ENCODE measurements at regions not wholly inside any gene's neighbourhood (a gene's known extent, or its start where the extent isn't known, plus 50 kb on each side); places are given as distances from the start of the nearest gene placed in this dataset.

DNA sequence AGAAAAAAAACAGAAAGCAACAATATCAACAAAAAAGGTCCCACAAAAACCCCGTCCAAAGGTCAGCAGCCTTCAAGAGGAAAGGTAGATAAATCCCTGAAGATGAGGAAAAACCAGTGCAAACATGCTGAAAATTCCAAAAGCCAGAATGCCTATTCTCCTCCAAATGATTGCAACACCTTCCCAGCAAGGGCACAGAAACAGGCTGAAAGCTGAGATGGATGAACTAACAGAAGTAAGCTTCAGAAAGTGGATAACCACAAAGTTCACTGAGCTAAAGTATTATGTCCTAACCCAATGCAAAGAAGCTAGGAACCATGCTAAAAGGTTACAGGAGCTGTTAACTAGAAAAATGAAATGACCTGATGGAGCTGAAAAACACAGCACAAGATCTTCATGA, 226.4 kb upstream of the DSEL start:
- TF ChIP-seq, protein P1, sequence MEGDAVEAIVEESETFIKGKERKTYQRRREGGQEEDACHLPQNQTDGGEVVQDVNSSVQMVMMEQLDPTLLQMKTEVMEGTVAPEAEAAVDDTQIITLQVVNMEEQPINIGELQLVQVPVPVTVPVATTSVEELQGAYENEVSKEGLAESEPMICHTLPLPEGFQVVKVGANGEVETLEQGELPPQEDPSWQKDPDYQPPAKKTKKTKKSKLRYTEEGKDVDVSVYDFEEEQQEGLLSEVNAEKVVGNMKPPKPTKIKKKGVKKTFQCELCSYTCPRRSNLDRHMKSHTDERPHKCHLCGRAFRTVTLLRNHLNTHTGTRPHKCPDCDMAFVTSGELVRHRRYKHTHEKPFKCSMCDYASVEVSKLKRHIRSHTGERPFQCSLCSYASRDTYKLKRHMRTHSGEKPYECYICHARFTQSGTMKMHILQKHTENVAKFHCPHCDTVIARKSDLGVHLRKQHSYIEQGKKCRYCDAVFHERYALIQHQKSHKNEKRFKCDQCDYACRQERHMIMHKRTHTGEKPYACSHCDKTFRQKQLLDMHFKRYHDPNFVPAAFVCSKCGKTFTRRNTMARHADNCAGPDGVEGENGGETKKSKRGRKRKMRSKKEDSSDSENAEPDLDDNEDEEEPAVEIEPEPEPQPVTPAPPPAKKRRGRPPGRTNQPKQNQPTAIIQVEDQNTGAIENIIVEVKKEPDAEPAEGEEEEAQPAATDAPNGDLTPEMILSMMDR (conservative IDR thresholded peaks at IDR 0.05) = no peak
- no peak for TF ChIP-seq EZH2 (IDR thresholded peaks at IDR 0.05; ENCODE audit: low read depth)
